NCI-H187 treated with DMSO at 0.1 percent for 48 hours (cell line): ENCODE measurements at regions not wholly inside any gene's neighbourhood (a gene's known extent, or its start where the extent isn't known, plus 50 kb on each side); places are given as distances from the start of the nearest gene placed in this dataset.

ENCODE experiments used
- DNase-seq: peaks from one replicate; lab custom pipeline; 2025; lab: John Stamatoyannopoulos, UW

DNA sequence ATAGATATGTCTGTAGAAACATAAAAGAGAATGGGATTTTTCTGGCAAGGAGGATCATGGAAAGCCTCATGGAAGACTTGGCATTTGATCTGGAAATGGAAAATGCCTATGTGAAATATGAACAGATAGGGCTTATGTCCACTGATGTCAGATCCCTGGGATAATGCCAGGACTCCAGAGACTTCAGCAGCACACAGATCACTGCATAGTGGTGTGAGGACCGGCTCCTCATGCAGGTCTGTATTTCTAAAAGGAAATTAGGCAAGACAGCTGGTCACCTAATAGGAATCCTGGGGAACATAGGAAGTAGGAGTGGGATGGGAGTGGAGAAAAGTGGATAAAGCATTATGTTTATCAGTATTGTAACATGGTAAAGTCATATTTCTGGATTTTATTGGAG lies 56.8 kb upstream of the IPO9 start:
- no peak for DNase-seq

DNA sequence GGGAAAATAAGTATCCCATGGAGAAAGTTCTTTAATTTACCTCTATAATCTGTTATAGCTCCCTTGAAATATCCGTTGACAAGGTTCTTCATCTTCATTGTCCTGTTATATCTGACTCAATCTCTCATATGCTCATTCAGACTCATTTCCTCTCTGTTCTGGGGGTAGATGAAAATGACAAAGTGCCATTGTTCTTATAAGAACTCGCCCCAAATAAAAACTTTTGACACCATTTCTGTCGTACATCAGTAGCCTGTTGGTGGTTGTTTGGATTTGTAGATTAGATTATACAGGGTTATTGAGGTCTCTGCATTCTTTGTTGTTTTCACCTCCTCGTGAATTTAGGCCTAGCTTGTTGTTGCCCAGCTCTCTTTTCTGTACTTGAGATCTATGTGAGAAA lies 55.2 kb upstream of the IPO9 start:
- no peak for DNase-seq

DNA sequence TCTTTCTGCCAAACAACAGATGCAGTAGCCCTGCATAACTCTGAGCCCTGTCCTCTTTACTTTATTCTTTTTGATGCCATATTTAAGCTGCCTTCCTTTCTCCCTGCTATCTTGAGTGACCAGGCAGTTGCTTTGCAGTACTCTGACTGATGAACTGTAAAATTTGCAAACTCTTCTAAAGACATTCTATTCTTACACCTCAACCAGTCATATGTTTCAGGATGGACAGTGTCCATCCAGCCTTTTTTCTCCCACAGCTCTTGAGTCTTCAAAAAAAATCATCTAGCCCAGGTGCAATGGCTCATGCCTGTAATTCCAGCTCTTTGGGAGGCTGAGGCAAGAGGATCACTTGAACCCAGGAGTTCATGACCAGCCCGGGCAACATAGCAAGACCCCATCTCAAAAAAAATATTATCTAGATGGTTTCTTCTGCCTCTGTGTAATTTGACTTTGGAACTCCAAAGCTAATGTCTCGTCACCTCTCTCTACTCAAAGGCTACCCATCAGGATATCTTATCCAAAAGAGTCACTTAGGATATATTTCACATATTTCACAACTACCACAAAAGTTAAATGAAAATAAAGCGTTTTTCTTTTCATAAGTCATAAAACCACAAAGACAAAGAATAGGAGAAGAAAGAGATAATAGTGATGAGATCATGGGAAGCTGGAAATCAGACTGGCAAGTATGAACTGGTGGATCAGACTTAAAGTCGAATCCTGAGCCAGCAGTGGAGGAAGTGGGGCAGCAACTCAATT lies 54.6 kb upstream of the IPO9 start:
- DNase-seq = no peak

DNA sequence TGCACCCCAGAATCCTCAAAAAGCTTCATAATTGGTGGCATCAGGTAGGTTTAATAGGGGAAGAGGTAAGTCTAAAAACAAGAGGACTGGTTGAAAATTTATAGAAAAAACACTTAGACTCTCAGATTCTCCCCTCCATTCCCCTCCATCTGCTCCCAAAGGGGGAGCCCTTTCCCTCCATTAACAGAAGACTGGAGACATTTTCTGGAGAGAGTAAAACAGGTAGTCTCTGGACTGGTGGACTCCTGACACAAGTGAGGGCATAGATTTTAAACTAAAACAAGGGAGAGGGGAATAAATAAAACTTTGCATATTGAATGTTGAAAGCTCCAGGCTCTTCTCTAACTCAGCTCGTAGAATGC lies 54.0 kb upstream of the IPO9 start:
- DNase-seq = no peak

DNA sequence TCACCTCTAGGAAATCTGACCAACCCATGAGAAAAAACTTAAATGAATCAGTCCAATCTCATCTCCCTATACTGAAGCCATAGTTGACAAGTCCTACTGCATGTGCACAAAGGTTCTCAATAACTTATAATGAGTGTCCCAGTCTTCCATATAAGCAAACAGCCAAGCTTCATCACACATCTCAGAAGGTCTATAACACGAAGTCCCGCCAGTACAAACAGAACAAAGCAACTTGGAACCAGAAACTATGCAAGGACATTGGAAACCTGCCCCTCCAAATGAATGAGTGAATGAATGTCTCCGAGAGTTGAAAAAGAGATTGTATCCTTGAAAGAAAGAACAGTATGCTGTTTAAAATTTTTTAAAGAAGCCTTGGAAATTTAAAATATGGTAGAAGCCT lies 53.6 kb upstream of the IPO9 start:
- no peak for DNase-seq

DNA sequence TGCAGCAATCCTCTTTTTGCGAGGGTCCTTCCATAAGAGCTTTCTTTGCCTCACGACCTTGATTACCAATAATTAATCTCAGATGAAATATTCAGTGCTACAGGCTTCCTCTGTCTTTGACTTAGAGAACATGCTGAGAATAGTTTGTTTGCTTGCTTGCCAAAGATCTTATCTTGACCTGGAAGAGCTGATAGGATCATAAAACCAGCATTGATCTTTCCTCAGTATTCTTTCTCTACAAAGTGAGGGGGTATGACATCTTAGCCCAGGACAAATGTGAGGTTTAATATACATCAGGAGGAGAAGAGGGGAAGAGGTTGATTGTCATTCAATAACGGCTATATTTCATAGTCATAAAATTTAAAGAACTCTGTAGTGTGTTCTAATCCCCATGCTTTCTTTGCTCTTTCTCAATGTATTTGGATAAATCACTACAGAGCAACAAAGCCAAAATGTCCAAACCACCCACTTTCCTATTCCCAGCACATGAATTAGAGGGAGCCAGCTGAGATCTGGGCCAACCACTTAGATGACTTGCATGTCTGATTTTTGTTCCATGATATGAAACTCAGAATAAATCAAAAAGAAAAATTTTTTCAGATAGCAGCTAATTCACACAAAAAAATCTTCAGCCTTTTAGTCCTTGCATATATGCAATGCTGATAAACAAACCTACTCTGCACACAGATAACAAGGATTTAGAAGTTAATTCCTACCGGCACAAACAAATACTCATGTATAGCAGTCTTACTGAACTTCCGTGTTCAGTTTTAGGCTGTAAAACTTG lies 50.5 kb upstream of the IPO9 start:
- no peak for DNase-seq
